ENCODE measurements at regions not wholly inside any gene's neighbourhood (a gene's known extent, or its start where the extent isn't known, plus 50 kb on each side); places are given as distances from the start of the nearest gene placed in this dataset.

- TF ChIP-seq CTCF (IDR thresholded peaks at IDR 0.05 in 8 of 11, conservative IDR thresholded peaks at IDR 0.05 in 3 of 11) (no peak), POLR2A (IDR thresholded peaks at IDR 0.05) (no peak)
Measured at GRCh38 chr4:85092536-85092935, 126.0 kb upstream of the WDFY3 start.
